NCI-H82 treated with DMSO at 0.1 percent for 48 hours (cell line): ENCODE measurements at regions not wholly inside any gene's neighbourhood (a gene's known extent, or its start where the extent isn't known, plus 50 kb on each side); places are given as distances from the start of the nearest gene placed in this dataset.
"Not testable (repeated sequence)": the region's sequence is repeated elsewhere in the genome, so short reads cannot be mapped to it uniquely, and the experiment has no call there.

ENCODE experiments used
- DNase-seq: peaks from one replicate; lab custom pipeline; 2025; ENCODE audit not compliant: unreplicated experiment; lab: John Stamatoyannopoulos, UW

DNA sequence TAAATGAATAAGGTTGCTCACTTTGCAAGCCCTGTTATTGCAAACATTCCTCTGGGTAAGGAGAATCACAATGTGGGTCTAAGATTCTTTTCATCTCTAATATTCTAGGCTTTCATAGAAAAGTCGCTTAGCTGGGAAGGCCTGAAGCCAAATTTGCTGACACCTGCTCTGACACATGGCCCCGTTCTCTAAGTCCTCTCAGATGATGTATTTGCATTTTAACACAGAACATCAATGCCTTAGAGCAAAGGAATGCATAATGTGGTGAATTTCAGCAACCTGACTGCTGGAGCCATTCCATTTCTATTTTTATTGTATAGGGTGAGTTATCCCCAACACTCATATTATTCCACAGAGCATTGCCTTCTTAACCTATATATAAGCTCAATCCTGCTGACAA, 682.1 kb upstream of the NRP1 start:
- no peak for DNase-seq

DNA sequence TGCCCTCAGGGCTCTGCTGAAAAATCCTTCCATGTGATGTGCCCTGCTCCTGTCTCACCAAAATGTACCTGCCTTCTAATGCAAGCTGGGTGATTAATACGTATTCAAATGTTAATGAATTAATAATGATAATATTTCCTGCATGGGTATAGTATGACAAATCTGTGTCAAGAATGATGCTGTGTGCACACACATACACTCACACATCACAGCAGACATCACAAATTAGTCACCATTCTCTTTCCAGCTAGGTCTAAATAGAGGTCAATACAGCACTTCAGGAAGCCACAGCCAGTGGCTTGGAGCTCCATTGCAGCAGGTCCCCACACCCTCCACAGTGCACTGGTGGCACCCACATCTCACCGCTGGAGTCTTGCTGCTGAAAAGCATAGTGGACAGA, 681.2 kb upstream of the NRP1 start:
- no peak for DNase-seq

DNA sequence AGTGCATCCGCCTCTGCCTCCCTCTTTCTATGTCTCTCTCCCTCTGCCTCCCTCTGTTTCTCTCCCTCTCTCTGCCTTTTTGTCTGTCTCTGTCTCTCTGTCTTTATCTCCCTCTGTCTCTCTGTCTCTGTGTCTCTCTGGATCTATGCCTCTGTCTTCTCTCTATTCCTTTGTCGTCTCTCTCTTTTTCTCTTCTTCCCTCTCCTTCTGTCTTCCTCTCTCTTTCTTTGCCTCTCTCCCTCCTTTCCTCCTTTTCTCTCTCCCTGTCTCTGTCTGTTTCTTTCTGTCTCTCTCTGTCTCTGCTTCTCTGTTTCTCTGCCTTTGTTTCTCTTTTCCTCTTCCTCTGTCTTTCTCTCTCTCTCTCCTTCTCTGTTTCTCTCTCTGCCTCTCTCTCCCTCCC, 678.8 kb upstream of the NRP1 start:
- no peak for DNase-seq

DNA sequence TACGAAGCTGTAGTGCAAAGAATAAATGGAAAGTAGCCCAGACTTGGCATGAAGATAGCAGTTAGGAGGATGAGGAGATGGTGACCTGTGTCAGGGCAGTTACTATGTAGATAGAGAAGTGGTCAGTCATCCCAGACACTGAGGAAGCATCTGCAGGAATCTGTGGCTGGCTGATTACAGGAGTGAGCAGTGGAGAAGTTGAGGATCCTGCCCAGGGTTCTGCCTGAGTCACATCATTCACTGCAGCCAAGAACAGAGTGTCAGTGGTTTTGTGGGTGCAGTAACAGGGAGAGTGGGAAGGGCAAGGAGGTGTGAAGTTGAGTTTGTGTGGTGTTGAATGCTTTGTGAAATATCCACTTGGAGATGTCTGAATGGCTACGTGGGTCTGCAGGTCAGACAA, 676.4 kb upstream of the NRP1 start:
- no peak for DNase-seq

DNA sequence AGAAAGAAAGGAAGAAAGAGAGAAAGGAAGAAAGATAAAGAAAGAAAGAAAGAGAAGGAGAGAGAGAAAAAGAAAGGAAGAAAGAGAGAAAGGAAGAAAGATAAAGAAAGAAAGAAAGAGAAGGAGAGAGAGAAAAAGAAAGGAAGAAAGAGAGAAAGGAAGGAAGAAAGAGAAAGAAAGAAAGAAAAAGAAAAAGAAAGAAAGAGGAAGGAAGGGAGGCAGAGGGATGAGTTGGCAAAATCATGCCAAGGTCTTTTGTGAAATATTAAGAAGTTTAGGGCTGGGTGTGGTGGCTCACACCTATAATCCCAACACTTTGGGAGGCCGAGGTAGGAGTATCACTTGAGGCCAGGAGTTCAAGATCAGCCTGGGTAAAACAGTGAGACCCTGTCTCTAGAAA, 675.8 kb upstream of the NRP1 start:
- not testable (repeated sequence) for DNase-seq

DNA sequence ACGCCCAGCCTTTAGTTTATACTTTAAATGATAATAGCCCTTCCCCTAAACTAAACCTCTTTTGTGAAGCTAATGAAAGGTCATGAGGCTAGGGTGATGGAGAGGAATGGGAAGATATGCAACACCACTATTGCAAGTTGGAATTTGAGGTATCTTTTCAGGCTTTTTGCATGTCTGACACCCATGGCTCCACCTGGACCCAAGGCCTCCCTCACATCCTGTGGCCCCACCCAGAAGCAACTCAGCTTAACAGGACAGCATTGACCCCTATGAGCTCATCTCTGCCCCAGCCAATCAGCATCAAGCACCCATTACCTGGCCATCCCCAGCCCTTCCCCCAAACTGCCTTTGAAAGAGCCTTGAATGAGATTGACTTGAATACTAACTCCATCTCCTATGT, 674.2 kb upstream of the NRP1 start:
- no peak for DNase-seq

DNA sequence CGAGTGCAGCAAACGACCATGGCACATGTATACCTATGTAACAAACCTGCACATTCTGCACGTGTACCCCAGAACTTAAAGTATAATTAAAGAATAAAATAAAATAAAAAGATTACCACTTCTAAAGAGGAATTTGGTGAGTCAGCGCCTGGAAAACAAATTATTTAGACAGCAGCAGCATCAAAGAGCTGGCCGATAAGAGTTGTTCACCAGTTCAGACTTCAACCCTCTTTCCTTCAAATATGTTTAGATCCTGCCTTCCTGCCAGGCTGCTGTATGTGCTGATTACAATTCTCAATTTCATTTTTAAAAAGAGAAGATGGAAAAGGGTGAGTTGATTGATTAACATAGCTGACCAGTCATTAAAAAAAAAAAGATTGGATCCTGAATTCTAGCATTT, 672.0 kb upstream of the NRP1 start:
- no peak for DNase-seq

DNA sequence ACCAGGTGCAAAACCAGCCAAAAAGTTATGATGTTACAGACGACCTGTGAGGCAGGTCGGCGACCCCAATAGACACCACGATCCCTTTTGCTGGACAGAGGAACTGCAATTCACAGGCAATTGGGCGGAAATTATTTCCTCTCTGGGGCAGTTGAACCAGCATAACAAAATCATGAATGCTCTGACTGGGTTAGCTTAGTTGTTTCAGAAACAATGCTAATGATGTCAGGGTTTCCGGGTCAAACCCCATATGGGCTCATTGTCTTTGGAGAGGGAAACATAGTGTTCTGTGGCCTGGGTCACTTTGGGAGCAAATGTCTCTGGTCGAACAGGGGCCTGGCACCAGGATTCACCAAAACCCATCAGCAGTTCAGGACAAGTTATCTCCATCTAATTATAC, 669.1 kb upstream of the NRP1 start:
- DNase-seq, result no peak

DNA sequence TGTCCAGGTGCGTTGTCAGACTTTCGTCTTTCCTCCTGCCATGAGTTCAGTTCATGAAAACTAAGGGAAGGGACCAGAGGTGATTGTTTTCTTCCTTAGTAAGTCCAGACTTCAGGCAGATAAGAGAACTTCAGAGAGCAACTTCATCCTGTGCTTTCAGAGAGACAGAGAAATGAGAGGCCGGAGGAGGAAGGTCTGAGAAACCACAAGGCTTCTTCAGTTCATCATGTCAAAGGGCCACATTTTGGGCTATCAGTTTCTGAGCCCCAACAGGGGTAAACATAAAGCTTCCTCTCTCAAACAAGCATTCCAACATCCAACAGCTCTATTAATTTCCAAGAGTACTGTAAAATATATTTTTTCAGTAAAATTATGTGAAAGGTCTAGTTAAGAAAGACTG, 668.4 kb upstream of the NRP1 start:
- no peak for DNase-seq

DNA sequence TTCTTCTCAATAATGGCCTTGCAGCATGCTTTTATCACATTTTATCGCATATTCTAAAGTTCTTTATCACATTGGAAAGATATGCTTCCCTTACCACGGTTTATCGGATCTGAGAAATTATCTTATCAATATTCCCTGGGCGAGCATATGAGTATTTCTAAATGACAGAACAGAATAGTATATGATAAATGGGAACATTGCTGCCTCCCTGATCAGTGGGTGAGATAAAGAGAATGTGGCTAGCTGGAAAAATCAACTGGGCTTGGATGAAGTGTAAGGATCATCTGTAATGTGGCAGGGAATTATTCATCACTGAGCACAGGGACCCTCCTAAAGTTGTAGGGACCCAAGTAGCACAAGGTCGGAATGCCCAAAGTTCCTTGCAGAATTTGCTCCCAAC, 667.4 kb upstream of the NRP1 start:
- DNase-seq, result no peak

DNA sequence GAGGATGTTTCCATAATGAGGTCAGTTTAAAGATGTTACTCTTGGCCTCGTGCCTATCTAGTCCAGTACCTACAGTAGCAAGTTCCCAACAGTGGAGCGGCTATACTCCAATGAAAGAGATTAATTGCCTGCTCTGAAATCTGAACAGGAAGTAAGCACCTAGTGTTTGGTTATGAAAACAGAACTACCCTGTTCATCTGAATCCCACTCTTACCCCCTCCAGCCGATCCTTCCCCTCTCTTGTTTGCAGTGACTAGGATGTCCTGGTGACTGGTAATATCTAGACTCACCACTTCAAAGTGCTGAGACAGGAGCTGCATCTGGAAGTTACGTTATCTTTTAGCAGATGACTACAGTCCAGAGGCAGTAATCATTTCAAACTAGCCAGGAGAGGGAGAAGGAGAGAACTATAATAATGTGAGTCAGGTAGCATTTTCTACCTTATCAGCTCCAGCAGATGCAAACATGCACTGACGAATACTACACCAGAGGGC, 666.7 kb upstream of the NRP1 start:
- DNase-seq, result no peak

DNA sequence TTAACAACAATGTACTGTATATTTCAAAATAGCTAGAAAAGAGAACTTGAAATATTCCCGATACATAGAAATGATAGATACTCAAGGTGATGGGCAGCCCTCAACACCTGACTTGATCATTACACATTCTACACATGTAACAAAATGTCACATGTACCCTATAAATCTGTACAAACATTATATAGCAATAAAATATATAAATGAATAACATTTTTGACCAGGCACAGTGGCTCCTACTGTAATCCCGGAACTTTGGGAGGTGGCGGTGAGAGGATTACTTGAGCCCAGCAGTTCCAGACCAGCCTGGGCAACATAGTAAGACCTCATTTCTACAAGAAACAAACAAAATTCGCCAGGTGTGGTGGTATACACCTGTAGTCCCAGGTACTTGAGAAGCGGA, 659.5 kb upstream of the NRP1 start:
- DNase-seq, result no peak

DNA sequence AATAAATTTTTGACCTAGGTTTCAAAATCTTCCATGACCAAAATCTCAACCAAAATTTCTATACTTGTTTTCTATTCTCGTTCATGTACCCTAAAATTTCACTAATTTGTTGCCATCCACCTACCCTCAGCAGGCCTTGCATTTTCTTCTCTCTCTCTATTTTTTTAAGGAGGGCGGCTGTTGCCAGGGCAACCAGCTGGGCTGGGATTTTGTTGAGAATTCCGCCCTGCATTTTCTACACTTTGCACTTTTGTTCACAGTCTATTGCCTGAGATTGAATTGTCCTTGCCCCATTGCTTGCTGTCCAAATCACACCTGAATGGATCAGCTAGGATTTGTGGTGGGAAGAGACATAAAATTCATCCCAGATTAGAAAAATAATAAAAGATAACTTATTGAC, 657.5 kb upstream of the NRP1 start:
- no peak for DNase-seq

DNA sequence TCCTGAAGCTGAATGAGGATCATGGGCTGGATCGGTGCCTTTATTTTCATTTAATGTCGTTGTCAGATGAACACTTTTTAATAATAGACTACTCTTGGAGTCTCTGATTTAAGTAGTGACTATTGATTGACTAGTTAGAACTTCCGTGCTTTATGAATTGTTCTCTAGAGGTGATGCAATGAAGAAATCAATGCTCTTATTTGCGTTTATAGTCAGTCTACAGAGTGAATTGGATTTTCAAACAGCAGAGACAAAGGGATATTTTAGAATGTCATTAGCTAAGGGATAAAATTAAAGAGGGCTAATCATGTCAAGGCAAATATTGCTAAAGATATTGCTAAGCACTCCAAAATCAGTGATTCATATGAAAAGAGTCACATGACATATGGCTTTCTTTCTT, 652.0 kb upstream of the NRP1 start:
- DNase-seq, result no peak

DNA sequence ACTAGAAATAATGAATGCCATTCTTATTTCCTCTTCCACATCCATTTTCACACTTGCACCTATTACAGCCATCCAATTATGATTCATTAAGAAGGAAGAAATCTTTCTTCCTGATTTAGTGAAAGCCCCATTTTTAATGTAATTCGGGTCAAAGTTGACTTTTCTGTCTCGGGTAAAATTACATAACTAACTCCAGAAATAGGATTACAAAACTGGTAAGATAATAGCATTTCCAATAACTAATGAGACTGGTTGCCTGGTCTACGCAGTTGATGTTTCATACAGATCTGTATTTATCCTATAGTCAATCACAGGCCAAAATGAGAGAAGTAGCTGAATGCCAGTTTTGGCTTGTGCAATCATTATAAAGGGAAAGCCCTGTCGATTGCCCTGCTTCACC, 651.5 kb upstream of the NRP1 start:
- DNase-seq, result no peak

DNA sequence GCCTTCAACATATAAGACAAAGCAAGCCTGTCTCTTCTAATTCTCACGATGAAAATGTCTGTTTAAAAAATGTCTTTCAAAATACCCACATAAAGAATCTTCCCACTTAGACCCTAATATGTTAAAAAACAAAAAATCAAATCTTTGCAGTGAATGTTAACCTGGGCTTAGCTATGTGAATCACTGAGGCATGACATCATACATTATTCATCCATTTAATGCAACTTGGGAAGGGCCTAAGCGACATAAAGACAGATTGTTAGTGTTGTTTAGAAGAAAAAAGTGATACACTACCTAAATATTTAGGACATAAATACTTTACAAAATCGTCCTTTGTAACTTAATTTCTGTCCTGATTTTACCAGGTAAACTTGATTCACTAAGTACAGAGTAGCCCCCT, 648.5 kb upstream of the NRP1 start:
- DNase-seq, result no peak

DNA sequence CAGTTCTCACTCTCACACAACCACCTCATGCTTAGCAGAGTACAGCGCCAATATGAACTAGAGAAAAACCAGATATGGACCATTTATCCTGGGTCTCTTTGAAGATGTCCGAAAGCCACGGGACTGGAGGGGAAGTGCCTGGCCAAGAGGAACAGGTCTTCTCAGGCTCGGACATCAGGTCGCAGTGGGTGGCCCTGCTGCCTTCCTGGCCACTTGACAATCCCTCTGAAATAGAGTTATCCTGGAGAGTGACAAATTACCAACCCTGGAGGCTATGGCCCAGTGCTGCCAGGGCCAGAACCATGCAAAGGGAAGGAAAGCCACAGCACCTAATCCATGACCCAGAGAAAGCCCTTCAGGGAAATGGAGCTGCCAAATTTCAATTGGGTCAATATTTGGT, 646.8 kb upstream of the NRP1 start:
- no peak for DNase-seq

DNA sequence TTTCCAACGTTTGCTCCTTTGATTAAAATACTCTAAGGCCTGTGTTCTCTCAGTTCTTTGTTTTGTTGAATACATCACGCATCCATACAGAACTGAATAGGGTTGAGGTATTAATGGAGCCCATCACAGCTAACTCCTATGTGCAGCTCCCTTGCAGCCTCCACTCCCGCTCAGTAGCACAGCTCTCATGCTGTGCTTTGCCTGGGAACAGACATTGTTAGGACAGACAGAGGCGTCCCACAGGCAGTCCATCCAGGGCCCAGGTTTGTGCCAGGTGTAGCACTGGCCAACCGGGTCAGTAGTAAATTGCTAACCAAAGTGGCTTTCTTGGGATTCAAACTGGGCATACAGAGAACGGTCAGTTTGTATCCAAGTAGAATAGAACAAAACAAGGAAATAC, 644.7 kb upstream of the NRP1 start:
- no peak for DNase-seq

DNA sequence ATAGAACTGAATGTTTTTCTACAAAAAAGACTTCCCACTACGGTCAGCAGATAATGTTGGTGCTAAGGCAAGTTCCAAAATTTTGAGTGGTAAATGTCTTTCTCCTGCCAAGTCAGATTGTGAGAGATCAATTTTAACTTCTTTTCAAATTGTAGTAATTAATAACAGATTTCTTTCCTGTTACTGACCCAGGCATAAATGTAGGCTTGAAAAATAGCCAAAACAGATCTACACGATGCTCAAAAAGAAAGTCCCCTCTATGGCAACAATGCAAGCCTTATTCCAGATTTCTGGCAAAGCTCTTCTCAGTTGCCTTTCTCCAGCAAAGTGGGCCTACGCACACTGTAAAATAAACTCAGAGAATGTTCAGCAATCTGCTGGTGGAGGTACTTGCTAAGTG, 641.0 kb upstream of the NRP1 start:
- no peak for DNase-seq

DNA sequence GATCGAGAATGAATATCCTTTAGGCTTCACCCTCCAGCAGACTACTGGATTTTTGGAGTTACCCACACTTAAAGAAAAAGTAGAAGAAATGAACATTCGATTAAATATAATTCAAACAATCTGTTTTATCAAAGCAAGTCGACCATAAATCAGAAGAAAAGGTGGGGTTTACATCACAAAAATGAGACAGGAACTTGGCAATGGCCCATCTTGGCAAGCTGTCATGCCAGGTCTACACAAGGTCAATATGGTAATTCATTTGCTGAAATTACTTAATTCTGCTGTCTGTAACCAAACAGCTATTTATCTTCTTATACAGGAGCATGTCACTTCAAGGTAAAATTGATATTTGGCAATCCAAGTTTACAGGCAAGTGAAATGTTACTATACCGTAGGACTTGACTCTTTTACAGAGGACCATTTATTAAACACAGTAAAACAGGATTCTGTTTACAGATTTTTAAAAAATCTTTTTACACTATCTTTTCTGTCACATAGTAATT, 640.6 kb upstream of the NRP1 start:
- DNase-seq, result no peak

DNA sequence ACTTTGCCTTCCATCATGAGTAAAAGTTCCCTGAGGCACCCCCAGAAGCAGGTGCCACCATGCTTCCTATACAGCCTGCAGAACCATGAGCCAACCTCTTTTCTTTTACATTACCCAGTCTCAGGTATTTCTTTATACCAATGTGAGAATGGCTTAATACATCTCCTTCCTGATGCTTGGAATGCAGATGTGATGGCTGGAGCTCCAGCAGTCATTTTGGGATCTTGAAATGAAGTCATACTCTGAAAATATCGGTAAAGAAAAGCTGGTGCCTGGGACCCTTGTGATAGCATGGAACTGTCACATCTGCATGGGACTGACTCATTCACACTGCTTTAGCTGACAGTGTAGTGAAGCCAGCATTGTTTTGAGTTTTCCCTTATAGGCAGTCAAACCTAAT, 634.5 kb upstream of the NRP1 start:
- DNase-seq, result no peak

DNA sequence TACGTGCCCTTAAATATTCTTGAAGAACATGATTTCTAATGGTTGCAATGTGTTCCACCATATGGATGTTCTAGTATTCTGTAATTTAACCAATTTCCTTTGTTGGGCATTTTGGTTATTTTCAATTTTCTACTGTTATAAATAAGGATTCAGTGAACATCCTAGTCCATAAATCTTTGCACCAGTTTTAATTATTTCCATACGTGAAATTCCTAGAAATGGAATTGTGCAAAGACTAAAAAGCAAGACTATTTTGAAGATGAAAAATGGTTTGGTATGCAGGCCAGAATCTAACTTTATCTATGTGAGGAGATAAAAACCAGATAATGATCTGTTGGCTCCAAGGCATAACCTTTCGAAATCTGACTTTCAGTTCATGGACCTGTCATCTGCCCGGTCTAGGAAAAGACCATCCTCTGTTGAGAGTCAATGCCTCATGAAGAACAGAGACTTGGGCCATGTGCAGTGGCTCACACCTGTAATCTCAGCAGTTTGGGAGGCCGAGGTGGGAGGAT, 633.2 kb upstream of the NRP1 start:
- DNase-seq, result no peak

DNA sequence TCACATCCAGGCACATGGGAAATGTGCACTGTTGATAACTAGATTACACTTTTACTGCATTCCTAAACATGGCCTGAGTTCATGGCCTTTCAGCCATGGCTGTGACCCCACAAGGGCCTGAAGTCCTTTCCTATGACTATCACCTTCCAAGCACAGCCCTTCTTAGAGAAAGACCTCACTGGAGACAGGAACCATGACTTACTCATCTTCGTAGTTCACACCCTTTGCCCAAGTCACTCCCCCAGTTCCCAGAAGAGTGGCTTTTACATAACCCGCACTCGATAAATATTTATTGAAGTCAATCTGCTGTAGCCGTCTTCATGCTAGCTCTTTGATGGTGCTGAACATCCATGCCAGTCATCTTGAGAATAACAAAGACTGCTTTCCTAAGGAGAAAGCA, 632.5 kb upstream of the NRP1 start:
- no peak for DNase-seq
